ENCODE measurements at regions not wholly inside any gene's neighbourhood (a gene's known extent, or its start where the extent isn't known, plus 50 kb on each side); places are given as distances from the start of the nearest gene placed in this dataset.

GRCh38 chr11:111120696-111121302 is 124.7 kb upstream of the POU2AF2 start:
- TF ChIP-seq FOXA1 (IDR thresholded peaks at IDR 0.05) (no peak), ZNF384 (IDR thresholded peaks at IDR 0.05) (no peak), NFRKB (IDR thresholded peaks at IDR 0.05) (no peak), FOXK2 (IDR thresholded peaks at IDR 0.05) (no peak), CTBP1 (IDR thresholded peaks at IDR 0.05; ENCODE audit: borderline replicate concordance) (no peak), ARNT (IDR thresholded peaks at IDR 0.05) (no peak), LEF1 (IDR thresholded peaks at IDR 0.05; ENCODE audit: borderline replicate concordance) (no peak), SUZ12 (IDR thresholded peaks at IDR 0.05) (no peak), ELF4 (IDR thresholded peaks at IDR 0.05) (no peak), SP1 (IDR thresholded peaks at IDR 0.05) (no peak), FOXM1 (IDR thresholded peaks at IDR 0.05; ENCODE audit: borderline replicate concordance) (no peak), PKNOX1 (IDR thresholded peaks at IDR 0.05) (no peak), TARDBP (IDR thresholded peaks at IDR 0.05) (no peak)
